ENCODE measurements at regions not wholly inside any gene's neighbourhood (a gene's known extent, or its start where the extent isn't known, plus 50 kb on each side); places are given as distances from the start of the nearest gene placed in this dataset.

GRCh38 chr7:91776171-91776570, 104.3 kb downstream of the MTERF1 start:
- Histone ChIP-seq H3K27me3 (no peaks in the 10 kb centered on the region), H3K4me3 (no peak overlapping the region), H3K27ac (no peak overlapping the region), H3K9me3 (no peaks in the 10 kb centered on the region), H3K36me3 (no peaks in the 10 kb centered on the region), H3K4me1 (no peaks in the 10 kb centered on the region)
- no peak for TF ChIP-seq CTCF (IDR thresholded peaks at IDR 0.05)
- no peak for ATAC-seq
- 75 to 83% methylated on average over 2 of the region's 2 CpGs for WGBS, 2 donors (ENCODE audit: low coverage in 1 of 2)

GRCh38 chr7:91777522-91777921, 103.0 kb downstream of the MTERF1 start:
- TF ChIP-seq CTCF (IDR thresholded peaks at IDR 0.05) (no peak), POLR2A (IDR thresholded peaks at IDR 0.05) (no peak), POLR2AphosphoS5 (IDR thresholded peaks at IDR 0.05) (no peak), EP300 (IDR thresholded peaks at IDR 0.05) (no peak)
- ATAC-seq: no peak
- H3K4me1 ChIP-seq: no peaks in the 10 kb centered on the region
- H3K27me3 ChIP-seq: no peaks in the 10 kb centered on the region
- H3K36me3 ChIP-seq: no peaks in the 10 kb centered on the region
- WGBS, 2 donors (ENCODE audit: low coverage in 1 of 2): 73 to 82% methylated on average over 3 of the region's 3 CpGs
- H3K4me3 ChIP-seq: no peak overlapping the region
- no peaks in the 10 kb centered on the region for H3K9me3 ChIP-seq
- no peak overlapping the region for H3K27ac ChIP-seq

GRCh38 chr7:91778416-91778815, 102.1 kb downstream of the MTERF1 start:
- 86 to 100% methylated on average over 1 of the region's 1 CpG for WGBS, 2 donors (ENCODE audit: low coverage in 1 of 2)

GRCh38 chr7:91780521-91780920, 100.0 kb downstream of the MTERF1 start:
- no peaks in the 10 kb centered on the region for H3K36me3 ChIP-seq
- no peaks in the 10 kb centered on the region for H3K27me3 ChIP-seq

More at GRCh38 chr7:91778416-91778815, 102.1 kb downstream of the MTERF1 start:
- no peaks in the 10 kb centered on the region for H3K4me1 ChIP-seq
- H3K27ac ChIP-seq: no peak overlapping the region
- H3K36me3 ChIP-seq: no peaks in the 10 kb centered on the region
- H3K9me3 ChIP-seq: no peaks in the 10 kb centered on the region
- no peak overlapping the region for H3K4me3 ChIP-seq
- TF ChIP-seq POLR2A (IDR thresholded peaks at IDR 0.05) (no peak), EP300 (IDR thresholded peaks at IDR 0.05) (no peak), POLR2AphosphoS5 (IDR thresholded peaks at IDR 0.05) (no peak), CTCF (IDR thresholded peaks at IDR 0.05) (no peak)
- ATAC-seq: no peak
- H3K27me3 ChIP-seq: no peaks in the 10 kb centered on the region

GRCh38 chr7:91784469-91784868, 96.0 kb downstream of the MTERF1 start:
- H3K9me3 ChIP-seq: no peaks in the 10 kb centered on the region
- H3K27ac ChIP-seq: no peak overlapping the region
- H3K27me3 ChIP-seq: no peaks in the 10 kb centered on the region
- ATAC-seq: no peak
- WGBS, 2 donors (ENCODE audit: low coverage in 1 of 2): 30 to 46% methylated on average over 3 of the region's 3 CpGs
- TF ChIP-seq CTCF (IDR thresholded peaks at IDR 0.05): peak in 2 of 4 experiments; percentile 13 to 31
- no peak for TF ChIP-seq POLR2AphosphoS5 (IDR thresholded peaks at IDR 0.05)
- no peaks in the 10 kb centered on the region for H3K4me1 ChIP-seq
- H3K4me3 ChIP-seq: no peak overlapping the region
- H3K36me3 ChIP-seq: no peaks in the 10 kb centered on the region

More at GRCh38 chr7:91780521-91780920, 100.0 kb downstream of the MTERF1 start:
- 86 to 96% methylated on average over 5 of the region's 5 CpGs for WGBS, 2 donors (ENCODE audit: low coverage in 1 of 2)
- no peak for ATAC-seq
- Histone ChIP-seq H3K9me3 (no peaks in the 10 kb centered on the region), H3K4me1 (no peaks in the 10 kb centered on the region), H3K4me3 (no peak overlapping the region), H3K27ac (no peak overlapping the region)
- TF ChIP-seq EP300 (IDR thresholded peaks at IDR 0.05) (no peak), POLR2AphosphoS5 (IDR thresholded peaks at IDR 0.05) (no peak), POLR2A (IDR thresholded peaks at IDR 0.05) (no peak)

All from gastroesophageal sphincter (tissue), 4 donors.